DOHH2 (cell line): ENCODE measurements at regions not wholly inside any gene's neighbourhood (a gene's known extent, or its start where the extent isn't known, plus 50 kb on each side); places are given as distances from the start of the nearest gene placed in this dataset.

ENCODE experiments used
- EZH2phosphoT487 ChIP-seq: fragments of 200-600 bp; sonication (generic); IDR thresholded peaks from 2 replicates; pipeline ENCODE4 v1.6.1; 2017; ENCODE audit warnings: borderline replicate concordance, mild to moderate bottlenecking, antibody characterized with exemption, low read length, moderate library complexity, mixed read lengths
- TF ChIP-seq, protein P1 (sequence below): fragments of 200-600 bp; sonication (generic); IDR thresholded peaks from one replicate; pipeline ENCODE4 v1.5.1; 2014; ENCODE audit warnings: antibody characterized with exemption, mild to moderate bottlenecking, low read depth, low read length; ENCODE audit not compliant: poor library complexity, severe bottlenecking

DNA sequence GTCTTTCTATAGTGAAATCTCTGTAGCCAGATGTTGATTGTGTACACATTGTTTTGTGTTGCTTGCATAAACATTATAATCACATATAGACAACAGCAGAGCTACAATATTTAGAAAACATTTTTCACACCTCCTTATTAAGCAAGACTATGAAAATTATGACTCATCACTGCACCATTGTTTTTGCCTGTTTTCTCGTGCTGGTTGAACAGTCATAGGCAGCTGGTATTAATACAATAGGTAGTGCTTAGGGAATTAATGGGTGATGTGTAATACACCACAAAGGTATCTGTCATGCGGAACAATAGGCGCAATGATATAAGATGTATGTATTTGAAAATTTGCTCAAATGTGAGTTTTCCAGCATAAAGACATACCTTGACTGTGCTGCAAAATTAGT is 449.3 kb downstream of the FOXG1 start:
- TF ChIP-seq, protein P1, sequence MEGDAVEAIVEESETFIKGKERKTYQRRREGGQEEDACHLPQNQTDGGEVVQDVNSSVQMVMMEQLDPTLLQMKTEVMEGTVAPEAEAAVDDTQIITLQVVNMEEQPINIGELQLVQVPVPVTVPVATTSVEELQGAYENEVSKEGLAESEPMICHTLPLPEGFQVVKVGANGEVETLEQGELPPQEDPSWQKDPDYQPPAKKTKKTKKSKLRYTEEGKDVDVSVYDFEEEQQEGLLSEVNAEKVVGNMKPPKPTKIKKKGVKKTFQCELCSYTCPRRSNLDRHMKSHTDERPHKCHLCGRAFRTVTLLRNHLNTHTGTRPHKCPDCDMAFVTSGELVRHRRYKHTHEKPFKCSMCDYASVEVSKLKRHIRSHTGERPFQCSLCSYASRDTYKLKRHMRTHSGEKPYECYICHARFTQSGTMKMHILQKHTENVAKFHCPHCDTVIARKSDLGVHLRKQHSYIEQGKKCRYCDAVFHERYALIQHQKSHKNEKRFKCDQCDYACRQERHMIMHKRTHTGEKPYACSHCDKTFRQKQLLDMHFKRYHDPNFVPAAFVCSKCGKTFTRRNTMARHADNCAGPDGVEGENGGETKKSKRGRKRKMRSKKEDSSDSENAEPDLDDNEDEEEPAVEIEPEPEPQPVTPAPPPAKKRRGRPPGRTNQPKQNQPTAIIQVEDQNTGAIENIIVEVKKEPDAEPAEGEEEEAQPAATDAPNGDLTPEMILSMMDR, result no peak
- no peak for TF ChIP-seq EZH2phosphoT487
